HepG2 (cell line): ENCODE measurements at regions not wholly inside any gene's neighbourhood (a gene's known extent, or its start where the extent isn't known, plus 50 kb on each side); places are given as distances from the start of the nearest gene placed in this dataset.

ENCODE experiments used
- BRCA1 ChIP-seq: sonication (generic); formaldehyde crosslinking; IDR thresholded peaks from 2 replicates; pipeline ENCODE4 v1.4.0; 2020; ENCODE audit warnings: missing genetic modification reagents
- MAZ ChIP-seq, 2 experiments: sonication (generic) in 1 of 2; formaldehyde crosslinking in 1 of 2; IDR thresholded peaks; 2 replicates each; pipeline versions ENCODE4 v1.5.0 to v1.6.1; 2012 to 2020; ENCODE audit warnings: low read depth in 2 of 2, mild to moderate bottlenecking in 2 of 2, borderline replicate concordance in 1 of 2, improper control_type of control experiment in 1 of 2, low read length in 1 of 2, missing genetic modification reagents in 1 of 2, moderate library complexity in 1 of 2
- NFKB2 ChIP-seq: sonication (generic); formaldehyde crosslinking; IDR thresholded peaks from 2 replicates; pipeline ENCODE4 v1.4.0; 2020; ENCODE audit warnings: missing genetic modification reagents, borderline replicate concordance
- ZBTB20 ChIP-seq: sonication (generic); formaldehyde crosslinking; IDR thresholded peaks from 2 replicates; pipeline ENCODE4 v1.8.1; 2023; ENCODE audit warnings: missing genetic modification reagents, low read depth, mild to moderate bottlenecking, borderline replicate concordance
- ZBTB8A ChIP-seq: sonication (generic); formaldehyde crosslinking; IDR thresholded peaks from 2 replicates; pipeline ENCODE4 v1.4.0; 2020; ENCODE audit warnings: mild to moderate bottlenecking, low read depth, missing genetic modification reagents, borderline replicate concordance
- ZNF781 ChIP-seq: sonication (generic); formaldehyde crosslinking; IDR thresholded peaks from 2 replicates; pipeline ENCODE4 v1.5.1; 2020; ENCODE audit warnings: borderline replicate concordance, mild to moderate bottlenecking, missing genetic modification reagents; ENCODE audit errors: not compliant biosample characterization
- ZNF878 ChIP-seq: sonication (generic); formaldehyde crosslinking; IDR thresholded peaks from 2 replicates; pipeline ENCODE4 v1.8.1; 2023; ENCODE audit warnings: mild to moderate bottlenecking, missing genetic modification reagents, moderate library complexity
- TF ChIP-seq, protein P1 (sequence below): sonication (generic); formaldehyde crosslinking; IDR thresholded peaks from 2 replicates; pipeline ENCODE4 v1.5.1; 2020; ENCODE audit warnings: missing genetic modification reagents, mild to moderate bottlenecking, borderline replicate concordance
- TF ChIP-seq, protein P2 (sequence below): sonication (generic); IDR thresholded peaks from 2 replicates; pipeline ENCODE4 v1.6.1; 2016; ENCODE audit warnings: low read depth, borderline replicate concordance

DNA sequence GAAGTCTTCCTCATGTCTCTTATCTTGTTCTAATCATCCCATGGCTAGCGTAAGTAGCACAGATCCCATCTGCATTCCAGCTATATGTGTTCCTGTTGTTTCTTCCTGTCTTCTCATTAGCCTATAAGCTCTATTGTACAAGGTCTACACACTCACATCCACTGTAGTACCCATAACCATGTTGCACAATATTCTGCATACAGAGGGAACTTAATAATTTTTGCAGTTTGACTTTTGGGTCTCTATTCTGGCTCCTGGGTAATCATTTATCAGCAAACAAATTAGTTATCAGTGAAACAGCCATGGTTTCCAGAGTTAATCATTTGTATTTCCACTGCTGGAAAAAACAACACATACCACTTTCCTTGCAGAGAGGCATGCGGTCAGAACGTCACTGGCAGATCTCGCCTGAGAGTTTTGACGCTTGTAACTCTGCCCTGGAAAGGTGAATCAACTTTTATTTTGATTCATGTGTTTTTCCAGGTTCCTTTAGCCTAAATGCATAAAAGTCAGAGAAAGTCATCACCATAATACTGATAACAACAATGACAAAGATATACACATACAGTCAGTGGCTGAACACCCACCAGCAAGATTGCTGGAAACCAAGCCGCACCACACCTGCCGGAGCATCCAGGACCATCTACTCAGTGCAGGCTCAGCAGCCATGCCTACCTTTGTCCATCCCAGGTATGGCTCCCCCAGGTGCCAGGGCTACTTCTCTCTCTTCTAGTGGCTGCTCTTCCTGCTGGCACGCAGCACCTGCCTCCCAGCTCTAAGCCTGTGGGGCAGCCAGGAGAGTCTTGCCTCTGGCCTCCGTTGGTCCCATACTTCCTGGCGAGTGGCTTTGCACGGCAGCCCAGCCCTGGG, 158.2 kb downstream of the QRSL1 start (continued):
- TF ChIP-seq, protein P1, sequence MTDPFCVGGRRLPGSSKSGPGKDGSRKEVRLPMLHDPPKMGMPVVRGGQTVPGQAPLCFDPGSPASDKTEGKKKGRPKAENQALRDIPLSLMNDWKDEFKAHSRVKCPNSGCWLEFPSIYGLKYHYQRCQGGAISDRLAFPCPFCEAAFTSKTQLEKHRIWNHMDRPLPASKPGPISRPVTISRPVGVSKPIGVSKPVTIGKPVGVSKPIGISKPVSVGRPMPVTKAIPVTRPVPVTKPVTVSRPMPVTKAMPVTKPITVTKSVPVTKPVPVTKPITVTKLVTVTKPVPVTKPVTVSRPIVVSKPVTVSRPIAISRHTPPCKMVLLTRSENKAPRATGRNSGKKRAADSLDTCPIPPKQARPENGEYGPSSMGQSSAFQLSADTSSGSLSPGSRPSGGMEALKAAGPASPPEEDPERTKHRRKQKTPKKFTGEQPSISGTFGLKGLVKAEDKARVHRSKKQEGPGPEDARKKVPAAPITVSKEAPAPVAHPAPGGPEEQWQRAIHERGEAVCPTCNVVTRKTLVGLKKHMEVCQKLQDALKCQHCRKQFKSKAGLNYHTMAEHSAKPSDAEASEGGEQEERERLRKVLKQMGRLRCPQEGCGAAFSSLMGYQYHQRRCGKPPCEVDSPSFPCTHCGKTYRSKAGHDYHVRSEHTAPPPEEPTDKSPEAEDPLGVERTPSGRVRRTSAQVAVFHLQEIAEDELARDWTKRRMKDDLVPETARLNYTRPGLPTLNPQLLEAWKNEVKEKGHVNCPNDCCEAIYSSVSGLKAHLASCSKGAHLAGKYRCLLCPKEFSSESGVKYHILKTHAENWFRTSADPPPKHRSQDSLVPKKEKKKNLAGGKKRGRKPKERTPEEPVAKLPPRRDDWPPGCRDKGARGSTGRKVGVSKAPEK = peak; percentile 38; the same call in 1 of the 2 replicates
- TF ChIP-seq, protein P2, sequence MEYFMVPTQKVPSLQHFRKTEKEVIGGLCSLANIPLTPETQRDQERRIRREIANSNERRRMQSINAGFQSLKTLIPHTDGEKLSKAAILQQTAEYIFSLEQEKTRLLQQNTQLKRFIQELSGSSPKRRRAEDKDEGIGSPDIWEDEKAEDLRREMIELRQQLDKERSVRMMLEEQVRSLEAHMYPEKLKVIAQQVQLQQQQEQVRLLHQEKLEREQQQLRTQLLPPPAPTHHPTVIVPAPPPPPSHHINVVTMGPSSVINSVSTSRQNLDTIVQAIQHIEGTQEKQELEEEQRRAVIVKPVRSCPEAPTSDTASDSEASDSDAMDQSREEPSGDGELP = no peak
- TF ChIP-seq ZBTB20 (CRISPR knock-in tag) (peak; percentile 66; the same call in 1 of the 2 replicates), ZBTB8A (CRISPR knock-in tag) (no peak), MAZ (IDR thresholded peaks at IDR 0.05; ENCODE audit: borderline replicate concordance, low read depth, low read length) (no peak), MAZ (CRISPR knock-in tag; IDR thresholded peaks at IDR 0.05; ENCODE audit: low read depth) (no peak), ZNF878 (CRISPR knock-in tag) (0 out of 2 replicates have a peak, but pooled peaks have one; percentile 17), ZNF781 (CRISPR knock-in tag) (peak; percentile 44), BRCA1 (CRISPR knock-in tag) (0 out of 2 replicates have a peak, but pooled peaks have one; percentile 48), NFKB2 (peak; percentile 56; the same call in 1 of the 2 replicates)
